HUES64 (cell line): ENCODE measurements at regions not wholly inside any gene's neighbourhood (a gene's known extent, or its start where the extent isn't known, plus 50 kb on each side); places are given as distances from the start of the nearest gene placed in this dataset.

ENCODE experiments used
- H3K27ac ChIP-seq: 2 replicates; pipeline ENCODE4 v1.7.0; 2013; ENCODE audit warnings: low read depth, low read length, inconsistent platforms
- H3K27me3 ChIP-seq: 2 replicates; pipeline ENCODE4 v1.6.1; 2013; ENCODE audit warnings: mild to moderate bottlenecking, low read length; ENCODE audit not compliant: insufficient read depth
- H3K36me3 ChIP-seq: 2 replicates; pipeline ENCODE4 v1.6.1; 2013; ENCODE audit warnings: mild to moderate bottlenecking, low read length; ENCODE audit not compliant: insufficient read depth
- H3K4me1 ChIP-seq: 2 replicates; pipeline ENCODE4 v1.6.1; 2013; ENCODE audit warnings: mild to moderate bottlenecking, low read length, moderate library complexity; ENCODE audit not compliant: insufficient read depth
- H3K4me3 ChIP-seq: 2 replicates; pipeline ENCODE4 v1.5.1; 2013; ENCODE audit warnings: mild to moderate bottlenecking, low read length, moderate library complexity
- H3K9ac ChIP-seq: 2 replicates; pipeline ENCODE4 v1.6.1; 2013; ENCODE audit warnings: mild to moderate bottlenecking, low read depth, low read length
- H3K9me3 ChIP-seq: 2 replicates; pipeline ENCODE4 v1.6.1; 2013; ENCODE audit warnings: low read depth, low read length; ENCODE audit not compliant: insufficient read depth
- WGBS: fragments of 150-250, 120-280 bp; methylation state at CpG from one replicate; pipeline ENCODE4 v1.1.7; 2013; ENCODE audit warnings: missing lambda C conversion rate; 5-methylcytosine and 5-hydroxymethylcytosine counted together

GRCh38 chrY:19076846-19077697 is 303.5 kb upstream of the HSFY2 start:
- Histone ChIP-seq H3K9ac (0 out of 2 replicates have a peak overlapping the region, but pooled peaks have one; percentile 50), H3K4me3 (peak overlapping the region; percentile 52), H3K36me3 (no peaks in the 10 kb centered on the region), H3K9me3 (no peaks in the 10 kb centered on the region), H3K27ac (peak overlapping the region; percentile 41; the same call in 1 of the 2 replicates), H3K27me3 (no peaks in the 10 kb centered on the region), H3K4me1 (peaks cover 13% of the 10 kb centered on the region)
- WGBS = 8% methylated on average over 69 of the region's 69 CpGs

- H3K27ac ChIP-seq = peak overlapping the region; percentile 82
- H3K9me3 ChIP-seq = no peaks in the 10 kb centered on the region
- WGBS = 0% methylated on average over 25 of the region's 28 CpGs
- no peaks in the 10 kb centered on the region for H3K36me3 ChIP-seq
- peak overlapping the region; percentile 79 for H3K4me3 ChIP-seq
- no peaks in the 10 kb centered on the region for H3K27me3 ChIP-seq
- H3K9ac ChIP-seq = peak overlapping the region; percentile 87
- peaks cover 14% of the 10 kb centered on the region for H3K4me1 ChIP-seq
Measured at GRCh38 chrY:19075471-19076253, 302.1 kb upstream of the HSFY2 start.

GRCh38 chrY:19067435-19067834 is 293.9 kb upstream of the HSFY2 start:
- Histone ChIP-seq H3K4me1 (peaks cover 4% of the 10 kb centered on the region; the same call in 1 of the 2 replicates), H3K4me3 (no peak overlapping the region), H3K36me3 (no peaks in the 10 kb centered on the region), H3K27ac (no peak overlapping the region), H3K9me3 (no peaks in the 10 kb centered on the region), H3K27me3 (no peaks in the 10 kb centered on the region), H3K9ac (no peak overlapping the region)

GRCh38 chrY:19066447-19067190 is 293.1 kb upstream of the HSFY2 start:
- Histone ChIP-seq H3K27me3 (no peaks in the 10 kb centered on the region), H3K4me3 (no peak overlapping the region), H3K9me3 (no peaks in the 10 kb centered on the region), H3K9ac (no peak overlapping the region; the same call in 1 of the 2 replicates), H3K36me3 (no peaks in the 10 kb centered on the region), H3K4me1 (no peaks in the 10 kb centered on the region; the same call in 1 of the 2 replicates), H3K27ac (no peak overlapping the region)
- WGBS = 92% methylated on average over 9 of the region's 9 CpGs

GRCh38 chrY:19065119-19065518 is 291.6 kb upstream of the HSFY2 start:
- H3K27me3 ChIP-seq = no peaks in the 10 kb centered on the region
- H3K36me3 ChIP-seq = no peaks in the 10 kb centered on the region
- no peak overlapping the region for H3K27ac ChIP-seq
- H3K9ac ChIP-seq = no peak overlapping the region
- WGBS = 96% methylated on average over 4 of the region's 5 CpGs
- H3K9me3 ChIP-seq = no peaks in the 10 kb centered on the region
- no peak overlapping the region for H3K4me3 ChIP-seq
- no peaks in the 10 kb centered on the region for H3K4me1 ChIP-seq

GRCh38 chrY:19059733-19060132 is 286.2 kb upstream of the HSFY2 start:
- no peaks in the 10 kb centered on the region for H3K4me1 ChIP-seq
- no peaks in the 10 kb centered on the region for H3K36me3 ChIP-seq
- H3K27me3 ChIP-seq = no peaks in the 10 kb centered on the region
- no peak overlapping the region for H3K9ac ChIP-seq
- H3K27ac ChIP-seq = no peak overlapping the region
- WGBS = 89% methylated on average over 3 of the region's 3 CpGs
- no peaks in the 10 kb centered on the region for H3K9me3 ChIP-seq
- H3K4me3 ChIP-seq = no peak overlapping the region

- Histone ChIP-seq H3K4me3 (no peak overlapping the region), H3K9ac (no peak overlapping the region), H3K4me1 (no peaks in the 10 kb centered on the region), H3K36me3 (no peaks in the 10 kb centered on the region), H3K9me3 (no peaks in the 10 kb centered on the region), H3K27me3 (no peaks in the 10 kb centered on the region), H3K27ac (no peak overlapping the region)
- WGBS = 91% methylated on average over 4 of the region's 4 CpGs
Measured at GRCh38 chrY:19058831-19059370, 285.4 kb upstream of the HSFY2 start.

- Histone ChIP-seq H3K9ac (no peak overlapping the region), H3K9me3 (no peaks in the 10 kb centered on the region), H3K36me3 (no peaks in the 10 kb centered on the region), H3K27me3 (no peaks in the 10 kb centered on the region), H3K4me3 (no peak overlapping the region), H3K27ac (no peak overlapping the region), H3K4me1 (no peaks in the 10 kb centered on the region)
- WGBS = 100% methylated on average over 1 of the region's 1 CpG
Measured at GRCh38 chrY:19056138-19056469, 282.6 kb upstream of the HSFY2 start.

GRCh38 chrY:19055232-19056137 is 281.9 kb upstream of the HSFY2 start:
- 92% methylated on average over 5 of the region's 5 CpGs for WGBS
- Histone ChIP-seq H3K27me3 (no peaks in the 10 kb centered on the region), H3K9me3 (no peaks in the 10 kb centered on the region), H3K36me3 (no peaks in the 10 kb centered on the region), H3K27ac (no peak overlapping the region), H3K4me3 (no peak overlapping the region), H3K4me1 (no peaks in the 10 kb centered on the region), H3K9ac (no peak overlapping the region)

- H3K4me1 ChIP-seq = no peaks in the 10 kb centered on the region
- WGBS = 95% methylated on average over 4 of the region's 5 CpGs
Measured at GRCh38 chrY:19053806-19054205, 280.3 kb upstream of the HSFY2 start.

More at GRCh38 chrY:19053806-19054205, 280.3 kb upstream of the HSFY2 start:
- Histone ChIP-seq H3K4me3 (no peak overlapping the region), H3K9me3 (no peaks in the 10 kb centered on the region), H3K27ac (no peak overlapping the region), H3K27me3 (no peaks in the 10 kb centered on the region), H3K9ac (no peak overlapping the region), H3K36me3 (no peaks in the 10 kb centered on the region)
